IMR-90 (cell line): ENCODE measurements at regions not wholly inside any gene's neighbourhood (a gene's known extent, or its start where the extent isn't known, plus 50 kb on each side); places are given as distances from the start of the nearest gene placed in this dataset.

Source experiments
- ATAC-seq: fragments of 200-7000 bp; cut with Tn5 transposase; 2 replicates; pipeline ENCODE4 v1.9.1; 2020; ENCODE audit warnings: low read depth, mild to moderate bottlenecking, moderate library complexity
- BruUV-seq: library from RNA; stranded (reverse); fragments of 400-500 nt; replicated peaks from 2 replicates; lab custom pipeline; 2021; lab: Mats Ljungman, UMichigan
- CTCF ChIA-PET: fragments of 300-600 bp; formaldehyde crosslinking; extraction: SDS; loops from one replicate; lab custom pipeline; 2021; ENCODE audit warnings: antibody characterized with exemption; lab: Yijun Ruan, JAX
- POLR2A ChIA-PET: fragments of 300-600 bp; sonication (Branson Sonifier 250); formaldehyde crosslinking; loops from one replicate; lab custom pipeline; 2022; ENCODE audit warnings: antibody characterized with exemption; ENCODE audit not compliant: unreplicated experiment; lab: Charles Lee
- DNase-seq: peaks from one replicate; pipeline ENCODE4 v3.0.0; 2013
- H2AFZ ChIP-seq: replicated peaks from 2 replicates; pipeline ENCODE3; 2013; ENCODE audit warnings: low read length, mild to moderate bottlenecking; ENCODE audit not compliant: poor library complexity
- H2AK5ac ChIP-seq: 2 replicates; pipeline ENCODE4 v1.6.1; 2013; ENCODE audit warnings: low read depth, low read length, inconsistent platforms
- H2AK9ac ChIP-seq: replicated peaks from 2 replicates; pipeline ENCODE3; 2013; ENCODE audit warnings: mild to moderate bottlenecking, low read depth, low read length, moderate library complexity; ENCODE audit not compliant: poor library complexity
- H2BK120ac ChIP-seq: 2 replicates; pipeline ENCODE4 v1.6.1; 2013; ENCODE audit warnings: low read depth, low read length, inconsistent platforms
- H2BK15ac ChIP-seq: 3 replicates; pipeline ENCODE4 v1.6.1; 2013; ENCODE audit warnings: low read depth, low read length, inconsistent platforms
- H2BK20ac ChIP-seq: 2 replicates; pipeline ENCODE4 v1.6.1; 2013; ENCODE audit warnings: low read depth, mild to moderate bottlenecking, inconsistent platforms, low read length, moderate library complexity
- H2BK5ac ChIP-seq: 2 replicates; pipeline ENCODE4 v1.6.1; 2013; ENCODE audit warnings: mild to moderate bottlenecking, low read depth, low read length, inconsistent platforms; ENCODE audit not compliant: poor library complexity, severe bottlenecking
- H3K14ac ChIP-seq: replicated peaks from 2 replicates; pipeline ENCODE4 v1.6.1; 2013; ENCODE audit warnings: low read depth, low read length, inconsistent platforms
- H3K18ac ChIP-seq: 2 replicates; pipeline ENCODE4 v1.6.1; 2013; ENCODE audit warnings: low read depth, low read length, control low read depth
- H3K23ac ChIP-seq: 2 replicates; pipeline ENCODE4 v1.6.1; 2013; ENCODE audit warnings: low read depth, low read length, inconsistent platforms
- H3K27ac ChIP-seq: 2 replicates; pipeline ENCODE4 v1.5.1; 2013; ENCODE audit warnings: mild to moderate bottlenecking, control low read depth, low read length; ENCODE audit not compliant: insufficient read depth
- H3K27me3 ChIP-seq: 2 replicates; pipeline ENCODE4 v1.6.1; 2013; ENCODE audit warnings: low read length; ENCODE audit not compliant: control insufficient read depth, insufficient read depth
- H3K36me3 ChIP-seq: 2 replicates; pipeline ENCODE4 v1.6.1; 2013; ENCODE audit warnings: low read length, mixed read lengths; ENCODE audit not compliant: control insufficient read depth, insufficient read depth
- H3K4ac ChIP-seq: 2 replicates; pipeline ENCODE4 v1.6.1; 2013; ENCODE audit warnings: low read depth, low read length, inconsistent platforms
- H3K4me1 ChIP-seq: 2 replicates; pipeline ENCODE4 v1.6.1; 2013; ENCODE audit warnings: low read length, mixed read lengths; ENCODE audit not compliant: control insufficient read depth, insufficient read depth
- H3K4me2 ChIP-seq: 2 replicates; pipeline ENCODE4 v1.6.1; 2013; ENCODE audit warnings: low read depth, mild to moderate bottlenecking, control low read depth, low read length, moderate library complexity
- H3K4me3 ChIP-seq: 2 replicates; pipeline ENCODE4 v1.5.1; 2013; ENCODE audit warnings: low read depth, mild to moderate bottlenecking, control low read depth, low read length, moderate library complexity; ENCODE audit not compliant: insufficient read depth
- H3K56ac ChIP-seq: 2 replicates; pipeline ENCODE4 v1.6.1; 2013; ENCODE audit warnings: low read length, inconsistent platforms; ENCODE audit not compliant: insufficient read depth; ENCODE audit errors: extremely low read depth
- H3K79me1 ChIP-seq, 2 experiments: 2 replicates each; pipeline ENCODE4 v1.6.1; 2013; ENCODE audit warnings: low read length in 2 of 2, inconsistent platforms in 1 of 2, low read depth in 1 of 2
- H3K9ac ChIP-seq: 2 replicates; pipeline ENCODE4 v1.6.1; 2013; ENCODE audit warnings: low read depth, low read length, control low read depth
- H3K9me1 ChIP-seq: 2 replicates; pipeline ENCODE4 v1.6.1; 2013; ENCODE audit warnings: low read length, inconsistent platforms; ENCODE audit not compliant: insufficient read depth
- H3K9me3 ChIP-seq: 2 replicates; pipeline ENCODE4 v1.6.1; 2013; ENCODE audit warnings: low read length; ENCODE audit not compliant: control insufficient read depth, insufficient read depth
- H4K20me1 ChIP-seq: 2 replicates; pipeline ENCODE4 v1.6.1; 2013; ENCODE audit warnings: low read length, inconsistent platforms; ENCODE audit not compliant: insufficient read depth
- H4K5ac ChIP-seq: 2 replicates; pipeline ENCODE4 v1.6.1; 2013; ENCODE audit warnings: mild to moderate bottlenecking, low read depth, low read length, control low read depth
- H4K8ac ChIP-seq, 2 experiments: 2 replicates each; pipeline ENCODE4 v1.6.1; 2013; ENCODE audit warnings: low read depth in 2 of 2, low read length in 2 of 2, control low read depth in 1 of 2, inconsistent platforms in 1 of 2
- H4K91ac ChIP-seq: 2 replicates; pipeline ENCODE4 v1.6.1; 2013; ENCODE audit warnings: low read depth, low read length, inconsistent platforms; ENCODE audit not compliant: insufficient read depth
- BHLHE40 ChIP-seq: fragments of 150-350 bp; IDR thresholded peaks from 2 replicates; pipeline ENCODE4 v1.6.1; 2016; ENCODE audit warnings: mild to moderate bottlenecking, low read depth, low read length
- CEBPB ChIP-seq: IDR thresholded peaks from 2 replicates; pipeline ENCODE4 v1.6.1; 2012; ENCODE audit warnings: low read depth, low read length, improper control_type of control experiment
- FOS ChIP-seq: fragments of 150-350 bp; IDR thresholded peaks from 2 replicates; pipeline ENCODE4 v1.6.1; 2016; ENCODE audit warnings: low read depth, low read length
- MAFK ChIP-seq: IDR thresholded peaks from 2 replicates; pipeline ENCODE4 v1.6.1; 2012; ENCODE audit warnings: low read depth, low read length, improper control_type of control experiment
- dilution Hi-C: fragments of 300-500 bp; cut with HindIII; formaldehyde crosslinking; loops from one replicate; pipeline ENCODE4 v1.14.3; 2018; ENCODE audit warnings: low sequenced_read_pairs; ENCODE audit not compliant: unreplicated experiment
- in situ Hi-C: fragments of 300-500 bp; cut with MboI; formaldehyde crosslinking; loops from 3 replicates; pipeline ENCODE4 v1.14.3; 2019; ENCODE audit warnings: low sequenced_read_pairs, inconsistent platforms, mixed read lengths
- intact Hi-C: fragments of 100-400 bp; cut with micrococcal nuclease; formaldehyde crosslinking; loops from 2 replicates; pipeline ENCODE4 v1.10.0; 2022
- TF ChIP-seq, protein P1 (sequence below): conservative IDR thresholded peaks from 2 replicates; pipeline ENCODE4 v1.5.1; 2012; ENCODE audit warnings: mild to moderate bottlenecking, low read depth, low read length, improper control_type of control experiment

DNA sequence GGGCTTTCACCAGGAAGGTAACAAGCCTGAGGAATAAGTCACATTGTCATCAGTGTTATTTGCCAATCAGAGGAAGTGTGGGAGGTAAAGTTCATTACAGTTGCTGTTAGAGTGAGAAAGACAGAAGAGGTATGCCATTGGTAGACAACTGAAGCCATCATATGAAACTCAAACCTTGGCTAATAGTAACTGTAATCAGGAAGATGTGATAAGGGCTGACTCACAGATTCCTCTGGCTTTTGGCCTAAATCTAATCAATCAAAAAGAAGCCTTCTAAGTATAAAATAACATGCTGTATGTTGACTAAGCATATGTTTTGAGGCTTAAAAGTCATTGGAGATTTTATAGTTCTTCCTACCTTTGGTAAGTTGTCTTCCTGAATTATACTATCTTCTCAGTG lies 242.8 kb downstream of the PCDH7 start:
- peak; percentile 82 for ATAC-seq
- dilution Hi-C loops (no loop called here), in situ Hi-C loops (no loop called here), intact Hi-C loops (no loop called here)
- Histone ChIP-seq H3K9me3 (no peaks in the 10 kb centered on the region), H3K4me2 (no peak overlapping the region), H3K79me1 (no peaks in the 10 kb centered on the region), H2AFZ (no peak overlapping the region), H4K8ac (no peak overlapping the region), H2BK120ac (no peak overlapping the region), H4K91ac (no peak overlapping the region), H3K27me3 (no peaks in the 10 kb centered on the region), H3K27ac (no peak overlapping the region), H2AK9ac (no peak overlapping the region), H3K4me3 (no peak overlapping the region), H2BK15ac (no peak overlapping the region), H3K14ac (no peak overlapping the region), H3K9ac (no peak overlapping the region), H3K9me1 (no peaks in the 10 kb centered on the region), H2AK5ac (no peak overlapping the region), H4K20me1 (no peaks in the 10 kb centered on the region), H3K36me3 (no peaks in the 10 kb centered on the region), H4K5ac (no peak overlapping the region), H2BK5ac (no peak overlapping the region), H3K56ac (no peak overlapping the region), H3K18ac (no peak overlapping the region), H3K4ac (no peak overlapping the region), H3K4me1 (no peaks in the 10 kb centered on the region), H3K23ac (no peak overlapping the region), H2BK20ac (no peak overlapping the region)
- TF ChIP-seq BHLHE40: no peak
- 0 out of 2 replicates have a peak, but pooled peaks have one; percentile 22 for TF ChIP-seq MAFK
- peak; percentile 55; the same call in 1 of the 2 replicates for TF ChIP-seq FOS
- TF ChIP-seq, protein P1, sequence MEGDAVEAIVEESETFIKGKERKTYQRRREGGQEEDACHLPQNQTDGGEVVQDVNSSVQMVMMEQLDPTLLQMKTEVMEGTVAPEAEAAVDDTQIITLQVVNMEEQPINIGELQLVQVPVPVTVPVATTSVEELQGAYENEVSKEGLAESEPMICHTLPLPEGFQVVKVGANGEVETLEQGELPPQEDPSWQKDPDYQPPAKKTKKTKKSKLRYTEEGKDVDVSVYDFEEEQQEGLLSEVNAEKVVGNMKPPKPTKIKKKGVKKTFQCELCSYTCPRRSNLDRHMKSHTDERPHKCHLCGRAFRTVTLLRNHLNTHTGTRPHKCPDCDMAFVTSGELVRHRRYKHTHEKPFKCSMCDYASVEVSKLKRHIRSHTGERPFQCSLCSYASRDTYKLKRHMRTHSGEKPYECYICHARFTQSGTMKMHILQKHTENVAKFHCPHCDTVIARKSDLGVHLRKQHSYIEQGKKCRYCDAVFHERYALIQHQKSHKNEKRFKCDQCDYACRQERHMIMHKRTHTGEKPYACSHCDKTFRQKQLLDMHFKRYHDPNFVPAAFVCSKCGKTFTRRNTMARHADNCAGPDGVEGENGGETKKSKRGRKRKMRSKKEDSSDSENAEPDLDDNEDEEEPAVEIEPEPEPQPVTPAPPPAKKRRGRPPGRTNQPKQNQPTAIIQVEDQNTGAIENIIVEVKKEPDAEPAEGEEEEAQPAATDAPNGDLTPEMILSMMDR: no peak
- peak; percentile 30; the same call in 1 of the 2 replicates for TF ChIP-seq CEBPB
- BruUV-seq: no TSS peak
- ChIA-PET POLR2A (no interaction called here), CTCF (no interaction called here)
- peak; percentile 88 for DNase-seq
